KMS-11 (cell line): ENCODE measurements at regions not wholly inside any gene's neighbourhood (a gene's known extent, or its start where the extent isn't known, plus 50 kb on each side); places are given as distances from the start of the nearest gene placed in this dataset.

ENCODE experiments used
- H2AFZ ChIP-seq: fragments of 200-600 bp; sonication (generic); 2 replicates; pipeline ENCODE4 v1.6.1; 2016; ENCODE audit warnings: antibody characterized with exemption, mixed run types, low read depth
- H3K27ac ChIP-seq: fragments of 200-600 bp; sonication (generic); 2 replicates; pipeline ENCODE4 v1.6.1; 2016; ENCODE audit warnings: mild to moderate bottlenecking, mixed run types
- H3K27me3 ChIP-seq: fragments of 200-600 bp; sonication (generic); 2 replicates; pipeline ENCODE4 v1.6.1; 2017; ENCODE audit warnings: mild to moderate bottlenecking, low read depth, mixed run types, moderate library complexity; ENCODE audit not compliant: insufficient read depth
- H3K36me3 ChIP-seq: fragments of 200-600 bp; sonication (generic); 2 replicates; pipeline ENCODE4 v1.6.1; 2017; ENCODE audit warnings: mild to moderate bottlenecking, mixed run types; ENCODE audit not compliant: insufficient read depth
- H3K4me1 ChIP-seq: fragments of 200-600 bp; sonication (generic); 2 replicates; pipeline ENCODE4 v1.6.1; 2016; ENCODE audit warnings: mild to moderate bottlenecking, low read depth, mixed run types; ENCODE audit not compliant: poor library complexity, severe bottlenecking
- H3K4me2 ChIP-seq: fragments of 200-600 bp; sonication (generic); 2 replicates; pipeline ENCODE4 v1.7.0; 2016; ENCODE audit warnings: mild to moderate bottlenecking, mixed run types
- H3K4me3 ChIP-seq: fragments of 200-600 bp; sonication (generic); IDR thresholded peaks from 2 replicates; pipeline ENCODE4 v1.6.1; 2017; ENCODE audit warnings: low read depth, low read length, mixed read lengths; ENCODE audit not compliant: insufficient read depth
- H3K79me2 ChIP-seq: fragments of 200-600 bp; sonication (generic); 2 replicates; pipeline ENCODE4 v1.6.1; 2016; ENCODE audit warnings: low read depth, mixed run types; ENCODE audit not compliant: insufficient read depth
- H3K9ac ChIP-seq: fragments of 200-600 bp; sonication (generic); 2 replicates; pipeline ENCODE4 v1.6.1; 2016; ENCODE audit warnings: mild to moderate bottlenecking, mixed run types
- H4K20me1 ChIP-seq: fragments of 200-600 bp; sonication (generic); 2 replicates; pipeline ENCODE4 v1.6.1; 2016; ENCODE audit warnings: mild to moderate bottlenecking, mixed run types; ENCODE audit not compliant: insufficient read depth
- TF ChIP-seq, protein P1 (sequence below): fragments of 200-600 bp; sonication (generic); conservative IDR thresholded peaks from 2 replicates; pipeline ENCODE4 v1.6.1; 2017; ENCODE audit warnings: low read depth, mild to moderate bottlenecking, antibody characterized with exemption, low read length, moderate library complexity, mixed read lengths

DNA sequence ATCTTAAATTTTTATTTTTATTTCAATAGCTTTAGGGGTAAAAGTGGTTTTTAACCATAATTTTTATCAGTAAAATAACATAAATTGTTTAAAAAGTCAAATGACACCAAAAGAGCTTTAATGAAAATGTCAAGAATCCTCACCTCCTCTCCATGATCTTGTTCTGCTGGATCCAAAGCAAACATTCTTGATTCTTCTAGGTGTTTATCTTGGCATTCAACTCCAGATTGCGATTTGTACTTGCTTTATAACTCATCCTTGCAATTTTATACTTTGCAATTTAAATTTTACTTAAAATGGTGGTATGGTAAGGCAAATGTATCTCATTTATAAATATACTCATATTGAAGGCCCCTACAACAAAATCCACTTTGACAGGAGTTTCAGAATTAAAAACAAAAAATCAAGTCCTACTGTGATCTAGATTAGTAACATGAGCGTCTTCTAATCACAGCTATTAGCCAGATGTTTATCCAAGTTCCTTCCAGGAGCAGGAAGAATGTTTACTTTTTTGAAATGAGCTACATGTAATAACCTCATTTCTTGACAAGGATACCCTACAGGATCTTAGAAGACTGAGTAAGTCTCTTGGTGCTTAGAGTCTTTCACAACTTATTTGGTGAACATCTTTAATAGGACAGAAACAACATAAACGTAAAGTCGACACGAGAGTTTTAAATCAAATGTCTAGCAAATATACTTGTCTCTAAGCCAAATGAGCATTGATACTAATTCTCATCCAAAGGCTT, 72.4 kb upstream of the CARD18 start:
- no peaks in the 10 kb centered on the region for H3K36me3 ChIP-seq
- H3K4me2 ChIP-seq = no peak overlapping the region
- H3K27me3 ChIP-seq = no peaks in the 10 kb centered on the region
- H3K4me1 ChIP-seq = no peaks in the 10 kb centered on the region
- TF ChIP-seq, protein P1, sequence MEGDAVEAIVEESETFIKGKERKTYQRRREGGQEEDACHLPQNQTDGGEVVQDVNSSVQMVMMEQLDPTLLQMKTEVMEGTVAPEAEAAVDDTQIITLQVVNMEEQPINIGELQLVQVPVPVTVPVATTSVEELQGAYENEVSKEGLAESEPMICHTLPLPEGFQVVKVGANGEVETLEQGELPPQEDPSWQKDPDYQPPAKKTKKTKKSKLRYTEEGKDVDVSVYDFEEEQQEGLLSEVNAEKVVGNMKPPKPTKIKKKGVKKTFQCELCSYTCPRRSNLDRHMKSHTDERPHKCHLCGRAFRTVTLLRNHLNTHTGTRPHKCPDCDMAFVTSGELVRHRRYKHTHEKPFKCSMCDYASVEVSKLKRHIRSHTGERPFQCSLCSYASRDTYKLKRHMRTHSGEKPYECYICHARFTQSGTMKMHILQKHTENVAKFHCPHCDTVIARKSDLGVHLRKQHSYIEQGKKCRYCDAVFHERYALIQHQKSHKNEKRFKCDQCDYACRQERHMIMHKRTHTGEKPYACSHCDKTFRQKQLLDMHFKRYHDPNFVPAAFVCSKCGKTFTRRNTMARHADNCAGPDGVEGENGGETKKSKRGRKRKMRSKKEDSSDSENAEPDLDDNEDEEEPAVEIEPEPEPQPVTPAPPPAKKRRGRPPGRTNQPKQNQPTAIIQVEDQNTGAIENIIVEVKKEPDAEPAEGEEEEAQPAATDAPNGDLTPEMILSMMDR = no peak
- H3K27ac ChIP-seq = no peak overlapping the region
- no peak overlapping the region for H2AFZ ChIP-seq
- H3K4me3 ChIP-seq = no peak overlapping the region
- no peak overlapping the region for H3K9ac ChIP-seq
- H4K20me1 ChIP-seq = no peaks in the 10 kb centered on the region
- no peaks in the 10 kb centered on the region for H3K79me2 ChIP-seq

DNA sequence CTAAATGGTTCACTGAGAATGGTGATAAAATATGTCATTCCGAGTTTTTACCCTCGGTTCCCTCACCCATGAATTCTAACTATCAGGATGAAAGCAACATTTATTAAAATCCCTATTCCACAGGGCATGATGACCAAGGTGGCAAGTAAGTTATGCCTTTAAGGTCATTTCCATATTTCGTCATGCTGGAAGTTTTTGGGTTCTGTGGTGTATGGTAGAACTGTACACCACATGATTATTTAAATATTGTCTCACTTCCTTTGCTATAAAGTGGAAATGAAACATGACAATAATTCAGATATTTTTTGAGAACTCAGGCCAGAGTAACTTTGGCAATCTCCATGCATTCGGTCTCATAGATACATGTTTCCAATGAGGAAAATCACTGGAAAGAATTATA, 68.5 kb upstream of the CARD18 start:
- H3K36me3 ChIP-seq = no peaks in the 10 kb centered on the region
- no peak overlapping the region for H3K4me3 ChIP-seq
- no peaks in the 10 kb centered on the region for H3K27me3 ChIP-seq
- no peaks in the 10 kb centered on the region for H3K4me1 ChIP-seq
- H3K9ac ChIP-seq = no peak overlapping the region
- no peak overlapping the region for H2AFZ ChIP-seq
- no peaks in the 10 kb centered on the region for H4K20me1 ChIP-seq
- TF ChIP-seq, protein P1 = no peak
- no peaks in the 10 kb centered on the region for H3K79me2 ChIP-seq
- H3K4me2 ChIP-seq = no peak overlapping the region
- no peak overlapping the region for H3K27ac ChIP-seq

DNA sequence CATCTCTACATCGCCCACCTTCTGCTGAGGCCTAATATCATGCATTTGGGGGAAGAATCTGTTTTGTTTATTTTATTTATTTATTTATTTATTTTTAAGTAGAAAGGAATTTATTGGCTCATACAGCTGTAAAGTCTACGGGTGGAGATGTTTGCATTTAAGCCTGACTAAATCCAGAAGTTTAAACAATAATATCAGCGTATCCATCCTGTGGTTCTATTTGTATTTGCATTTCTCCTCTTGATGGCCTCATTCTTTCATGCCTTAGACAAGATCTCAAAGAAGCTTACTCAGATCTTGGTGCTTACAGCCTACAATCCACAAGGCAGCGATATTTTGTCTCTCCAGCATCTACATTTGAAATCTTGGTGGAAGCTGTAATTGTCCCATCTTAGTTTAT, 67.1 kb upstream of the CARD18 start:
- no peaks in the 10 kb centered on the region for H3K36me3 ChIP-seq
- no peak overlapping the region for H3K27ac ChIP-seq
- no peaks in the 10 kb centered on the region for H4K20me1 ChIP-seq
- TF ChIP-seq, protein P1 = no peak
- no peak overlapping the region for H2AFZ ChIP-seq
- H3K9ac ChIP-seq = no peak overlapping the region
- no peaks in the 10 kb centered on the region for H3K79me2 ChIP-seq
- H3K4me3 ChIP-seq = no peak overlapping the region
- no peaks in the 10 kb centered on the region for H3K4me1 ChIP-seq
- no peak overlapping the region for H3K4me2 ChIP-seq
- no peaks in the 10 kb centered on the region for H3K27me3 ChIP-seq

DNA sequence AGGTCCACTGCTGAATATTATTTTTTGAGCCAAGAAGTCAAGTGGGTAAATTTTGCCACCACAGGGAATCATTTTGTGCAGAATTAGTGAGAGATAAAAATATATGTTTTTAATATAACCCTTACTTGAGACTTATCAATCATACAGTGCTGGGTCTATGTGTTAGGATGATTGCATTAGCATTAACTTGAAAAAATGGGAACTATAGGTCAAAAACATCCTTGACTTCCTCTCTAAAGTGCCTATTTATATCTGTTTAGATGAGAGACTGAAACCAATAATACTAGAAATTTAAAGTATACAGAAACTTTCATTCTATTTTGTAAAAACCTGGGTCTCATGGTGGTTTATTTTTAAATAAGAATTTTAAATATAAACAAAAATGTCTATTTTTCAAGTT, 65.1 kb upstream of the CARD18 start:
- no peaks in the 10 kb centered on the region for H3K79me2 ChIP-seq
- no peaks in the 10 kb centered on the region for H3K36me3 ChIP-seq
- H3K9ac ChIP-seq = no peak overlapping the region
- H3K27ac ChIP-seq = no peak overlapping the region
- no peaks in the 10 kb centered on the region for H4K20me1 ChIP-seq
- no peak overlapping the region for H3K4me2 ChIP-seq
- H2AFZ ChIP-seq = no peak overlapping the region
- no peak overlapping the region for H3K4me3 ChIP-seq
- TF ChIP-seq, protein P1 = no peak
- H3K27me3 ChIP-seq = no peaks in the 10 kb centered on the region
- no peaks in the 10 kb centered on the region for H3K4me1 ChIP-seq
